Upper lobe of left lung (tissue), 6 donors: ENCODE measurements at regions not wholly inside any gene's neighbourhood (a gene's known extent, or its start where the extent isn't known, plus 50 kb on each side); places are given as distances from the start of the nearest gene placed in this dataset.

Source experiments
- ATAC-seq, 2 donors: fragments of 200-7000 bp; cut with Tn5 transposase; one replicate each; pipeline ENCODE4 v1.9.1; 2022; ENCODE audit warnings: mild to moderate bottlenecking in 2 of 2, moderate library complexity in 2 of 2; ENCODE audit not compliant: low FRiP score in 2 of 2
- DNase-seq, 2 donors: peaks; one replicate each; pipeline ENCODE4 v3.0.0-alpha.2; 2019 to 2020
- H3K27ac ChIP-seq, 4 donors: fragments of 200-600 bp; sonication (generic); one replicate each; pipeline ENCODE4 v1.5.1; 2016 to 2019
- H3K27me3 ChIP-seq, 4 donors: fragments of 200-600 bp; sonication (generic); one replicate each; pipeline ENCODE4 v1.5.1; 2017 to 2019
- H3K36me3 ChIP-seq, 4 donors: fragments of 200-600 bp; sonication (generic); one replicate each; pipeline ENCODE4 v1.5.1; 2016 to 2019
- H3K4me1 ChIP-seq, 4 donors: fragments of 200-600 bp; sonication (generic); one replicate each; pipeline ENCODE4 v1.5.1; 2018 to 2019
- H3K4me3 ChIP-seq, 4 donors: fragments of 200-600 bp; sonication (generic); one replicate each; pipeline ENCODE4 v1.5.1; 2017 to 2019; ENCODE audit warnings: mild to moderate bottlenecking in 2 of 4, moderate library complexity in 1 of 4
- H3K9me3 ChIP-seq, 4 donors: fragments of 200-600 bp; sonication (generic); one replicate each; pipeline ENCODE4 v1.5.1; 2018 to 2019
- EP300 ChIP-seq, 4 donors: sonication (generic); formaldehyde crosslinking; IDR thresholded peaks; one replicate each; pipeline ENCODE4 v1.5.1; 2017; ENCODE audit warnings: antibody characterized with exemption in 4 of 4, control low read depth in 2 of 4
- POLR2A ChIP-seq, 4 donors: fragments of 450-650 bp; IDR thresholded peaks; one replicate each; pipeline ENCODE4 v1.5.1; 2016 to 2017; ENCODE audit warnings: antibody characterized with exemption in 4 of 4, mild to moderate bottlenecking in 2 of 4
- POLR2AphosphoS5 ChIP-seq, 2 donors: sonication (generic); formaldehyde crosslinking; IDR thresholded peaks; one replicate each; pipeline ENCODE4 v1.5.1; 2017; ENCODE audit warnings: antibody characterized with exemption in 2 of 2
- WGBS, 2 donors: methylation state at CpG; one replicate each; pipeline ENCODE4 v1.1.5; 2017 to 2018; 5-methylcytosine and 5-hydroxymethylcytosine counted together
- TF ChIP-seq, protein P1 (sequence below), 6 experiments: fragments of 450-650 bp in 4 of 6; fragments of 200-600 bp in 2 of 6; sonication (generic) in 2 of 6; IDR thresholded peaks; one replicate each; pipeline ENCODE4 v1.5.1; 2016 to 2019; ENCODE audit warnings: antibody characterized with exemption in 6 of 6
- donor health status: DM: no; HTN: no; CAD: no; lungs with moderate emphysema.
- donor health status: DM: no; HTN: yes; CAD: no; lungs with severe emphysema.

DNA sequence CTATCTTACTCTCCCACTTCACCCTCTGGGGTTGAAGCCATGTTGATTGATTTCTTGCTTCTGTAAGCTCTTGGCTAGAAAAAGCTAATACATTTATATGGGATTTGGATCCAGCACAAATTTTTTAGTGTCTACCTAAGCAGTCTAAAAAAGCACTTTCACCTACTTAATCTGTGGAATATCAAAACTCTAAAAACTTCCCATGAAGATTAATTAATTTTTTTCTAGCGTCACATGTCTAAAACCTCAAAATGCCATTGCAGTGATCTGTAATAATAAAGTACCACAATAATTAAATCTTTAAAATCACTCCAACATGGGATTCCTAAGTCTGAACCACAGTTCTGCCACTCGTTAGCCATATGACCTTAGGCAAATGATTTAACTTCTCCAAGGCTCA lies 180.1 kb downstream of the EN1 start:
- H3K27ac ChIP-seq: no peak overlapping the region
- no peaks in the 10 kb centered on the region for H3K27me3 ChIP-seq
- H3K9me3 ChIP-seq: no peaks in the 10 kb centered on the region
- no peak for DNase-seq
- H3K4me3 ChIP-seq: no peak overlapping the region
- no peak for ATAC-seq
- H3K36me3 ChIP-seq: no peaks in the 10 kb centered on the region
- H3K4me1 ChIP-seq: peaks cover 0 to 2% (median 0%) of the 10 kb centered on the region in 4 donors
- TF ChIP-seq POLR2AphosphoS5 (IDR thresholded peaks at IDR 0.05) (no peak), POLR2A (IDR thresholded peaks at IDR 0.05) (no peak), EP300 (IDR thresholded peaks at IDR 0.05) (no peak)
- TF ChIP-seq, protein P1, sequence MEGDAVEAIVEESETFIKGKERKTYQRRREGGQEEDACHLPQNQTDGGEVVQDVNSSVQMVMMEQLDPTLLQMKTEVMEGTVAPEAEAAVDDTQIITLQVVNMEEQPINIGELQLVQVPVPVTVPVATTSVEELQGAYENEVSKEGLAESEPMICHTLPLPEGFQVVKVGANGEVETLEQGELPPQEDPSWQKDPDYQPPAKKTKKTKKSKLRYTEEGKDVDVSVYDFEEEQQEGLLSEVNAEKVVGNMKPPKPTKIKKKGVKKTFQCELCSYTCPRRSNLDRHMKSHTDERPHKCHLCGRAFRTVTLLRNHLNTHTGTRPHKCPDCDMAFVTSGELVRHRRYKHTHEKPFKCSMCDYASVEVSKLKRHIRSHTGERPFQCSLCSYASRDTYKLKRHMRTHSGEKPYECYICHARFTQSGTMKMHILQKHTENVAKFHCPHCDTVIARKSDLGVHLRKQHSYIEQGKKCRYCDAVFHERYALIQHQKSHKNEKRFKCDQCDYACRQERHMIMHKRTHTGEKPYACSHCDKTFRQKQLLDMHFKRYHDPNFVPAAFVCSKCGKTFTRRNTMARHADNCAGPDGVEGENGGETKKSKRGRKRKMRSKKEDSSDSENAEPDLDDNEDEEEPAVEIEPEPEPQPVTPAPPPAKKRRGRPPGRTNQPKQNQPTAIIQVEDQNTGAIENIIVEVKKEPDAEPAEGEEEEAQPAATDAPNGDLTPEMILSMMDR (IDR thresholded peaks at IDR 0.05): no peak
- WGBS, 2 donors: 89 to 96% methylated on average over 2 of the region's 2 CpGs

DNA sequence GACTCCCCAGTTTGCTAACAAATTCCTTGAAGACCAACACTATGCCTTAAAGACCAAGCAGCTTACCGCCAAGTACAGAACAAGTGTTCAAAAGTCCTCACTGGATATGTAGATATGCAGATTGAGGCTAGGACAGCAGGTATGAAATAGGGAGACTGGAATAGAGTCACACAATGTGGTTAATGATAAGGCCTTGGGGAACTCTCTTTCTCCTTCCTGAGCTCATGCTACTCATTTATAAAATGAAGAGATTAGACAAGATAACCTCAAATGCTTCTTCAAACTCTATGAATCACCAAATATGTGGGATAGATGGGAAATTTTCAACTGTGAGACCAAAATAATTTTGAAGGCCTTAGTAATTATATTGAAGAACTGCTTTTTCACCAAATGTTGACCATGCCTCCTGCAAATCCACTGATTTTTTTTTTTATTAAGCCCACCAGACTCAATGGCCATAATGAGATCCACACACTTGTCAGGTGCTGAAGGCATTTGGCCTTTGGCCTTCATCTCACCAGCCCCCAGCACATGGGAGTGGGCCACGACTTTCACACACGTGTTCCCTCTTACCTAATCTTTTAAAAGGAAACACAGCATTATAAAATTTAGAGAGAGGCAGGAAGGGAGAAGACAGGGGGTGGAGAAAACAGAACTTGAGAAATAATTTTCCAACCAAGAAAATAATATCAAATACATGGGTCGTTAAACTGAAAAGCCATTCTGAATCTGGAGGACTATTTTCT lies 181.5 kb downstream of the EN1 start:
- Histone ChIP-seq H3K36me3 (no peaks in the 10 kb centered on the region), H3K4me1 (peaks cover 0 to 2% (median 0%) of the 10 kb centered on the region in 4 donors), H3K4me3 (no peak overlapping the region), H3K9me3 (no peaks in the 10 kb centered on the region), H3K27ac (no peak overlapping the region), H3K27me3 (no peaks in the 10 kb centered on the region)
- ATAC-seq: no peak
- DNase-seq: no peak
- WGBS, 2 donors: 71 to 78% methylated on average over 4 of the region's 4 CpGs
- TF ChIP-seq POLR2AphosphoS5 (IDR thresholded peaks at IDR 0.05) (no peak), POLR2A (IDR thresholded peaks at IDR 0.05) (no peak), EP300 (IDR thresholded peaks at IDR 0.05) (no peak)
- TF ChIP-seq, protein P1 (IDR thresholded peaks at IDR 0.05): no peak

DNA sequence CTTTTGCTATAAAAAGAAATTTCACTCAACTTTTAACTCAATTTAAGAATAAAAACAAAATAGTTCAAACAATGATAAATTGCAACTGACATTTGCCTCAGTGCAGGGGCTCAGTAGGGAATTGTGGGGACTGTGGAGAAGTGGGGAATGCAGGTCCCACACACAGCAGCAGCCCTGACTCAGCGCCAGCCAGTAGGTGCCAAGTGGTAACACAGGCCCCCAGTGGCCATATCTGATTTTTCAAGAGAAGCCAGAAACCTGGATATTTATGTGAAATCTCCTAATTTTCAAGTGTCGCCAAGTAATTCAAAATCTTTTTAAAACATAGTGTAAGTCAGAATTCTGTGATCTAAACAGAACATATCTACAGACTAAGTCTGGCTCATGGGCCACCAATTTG lies 186.3 kb downstream of the EN1 start:
- Histone ChIP-seq H3K27me3 (no peaks in the 10 kb centered on the region), H3K27ac (no peak overlapping the region), H3K36me3 (no peaks in the 10 kb centered on the region), H3K4me1 (no peaks in the 10 kb centered on the region), H3K4me3 (no peak overlapping the region), H3K9me3 (no peaks in the 10 kb centered on the region)
- DNase-seq (no peak), ATAC-seq (no peak)
- 86 to 94% methylated on average over 2 of the region's 2 CpGs for WGBS, 2 donors
- TF ChIP-seq POLR2A (IDR thresholded peaks at IDR 0.05) (no peak), POLR2AphosphoS5 (IDR thresholded peaks at IDR 0.05) (no peak), EP300 (IDR thresholded peaks at IDR 0.05) (no peak)
- TF ChIP-seq, protein P1 (IDR thresholded peaks at IDR 0.05): no peak

DNA sequence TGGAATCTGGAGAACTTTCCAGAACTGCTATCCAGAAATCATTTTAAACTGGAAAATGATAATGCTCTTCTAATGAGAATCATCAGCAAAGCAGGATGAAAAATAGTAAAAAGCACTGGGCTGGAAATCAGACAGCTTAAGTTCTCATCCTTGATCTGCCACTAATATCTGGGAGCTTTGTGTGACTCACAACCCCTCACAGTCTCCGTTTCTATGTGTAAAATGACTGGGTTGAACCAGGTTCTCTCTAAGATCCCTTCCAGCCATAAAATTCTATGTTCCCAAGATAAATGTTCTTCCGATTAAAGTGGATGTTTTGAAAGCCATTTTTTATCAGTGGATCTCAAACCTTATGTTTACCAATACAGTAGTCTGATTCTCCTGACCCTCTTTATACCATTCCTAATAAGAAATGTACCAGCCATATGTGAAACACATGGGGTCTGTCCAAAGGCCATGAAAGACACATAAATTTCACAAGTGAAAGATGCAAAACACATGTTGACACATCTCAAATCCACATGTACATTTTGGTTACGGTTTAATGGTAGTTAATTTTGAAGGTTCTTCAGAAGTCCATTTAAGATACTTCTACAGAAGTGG lies 188.8 kb downstream of the EN1 start:
- H3K4me1 ChIP-seq: no peaks in the 10 kb centered on the region
- ATAC-seq: no peak
- TF ChIP-seq EP300 (IDR thresholded peaks at IDR 0.05): no peak
- TF ChIP-seq POLR2AphosphoS5 (IDR thresholded peaks at IDR 0.05): no peak
- no peak for TF ChIP-seq POLR2A (IDR thresholded peaks at IDR 0.05)
- TF ChIP-seq, protein P1 (IDR thresholded peaks at IDR 0.05): no peak
- no peak overlapping the region for H3K4me3 ChIP-seq
- no peak for DNase-seq
- H3K27me3 ChIP-seq: no peaks in the 10 kb centered on the region
- no peaks in the 10 kb centered on the region for H3K36me3 ChIP-seq
- no peaks in the 10 kb centered on the region for H3K9me3 ChIP-seq
- no peak overlapping the region for H3K27ac ChIP-seq
- WGBS, 2 donors: 75 to 87% methylated on average over 3 of the region's 3 CpGs
